ENCODE measurements at regions not wholly inside any gene's neighbourhood (a gene's known extent, or its start where the extent isn't known, plus 50 kb on each side); places are given as distances from the start of the nearest gene placed in this dataset.

DNA sequence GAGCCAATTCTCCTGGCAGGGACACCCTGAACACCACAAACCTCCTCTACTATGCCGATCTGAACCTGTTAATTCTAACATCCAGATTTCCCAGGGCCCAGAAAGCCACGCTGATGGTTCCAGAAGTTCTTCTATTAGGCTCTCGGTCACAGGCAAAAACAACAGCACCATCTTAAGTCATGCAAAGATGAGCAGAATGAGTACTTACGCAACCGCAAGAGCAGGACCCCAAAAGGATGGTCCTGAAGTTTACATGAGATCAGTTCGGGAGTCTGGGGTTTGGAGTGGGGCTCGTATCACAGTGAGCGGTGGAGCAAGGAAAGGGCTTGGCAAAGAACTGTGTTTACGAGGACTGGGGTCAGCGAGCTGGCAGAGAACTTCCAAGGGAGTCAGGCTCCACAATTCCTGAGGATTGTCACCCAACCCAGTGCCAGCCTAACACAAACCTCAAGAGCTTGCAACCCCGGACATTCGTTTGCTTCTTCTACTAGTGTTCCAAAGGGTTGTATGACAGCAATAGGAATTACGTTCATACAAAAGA lies 532.6 kb downstream of the TNS3 start:
- Histone ChIP-seq H3K9me2 (ENCODE audit: insufficient read depth) (no peaks in the 10 kb centered on the region), H3K27me3 (ENCODE audit: insufficient read depth) (no peaks in the 10 kb centered on the region), H4K20me1 (replicated peaks; ENCODE audit: insufficient read depth) (no peaks in the 10 kb centered on the region), H3K27ac (ENCODE audit: low read depth) (no peak overlapping the region), H3F3A (replicated peaks; ENCODE audit: low read depth) (no peaks in the 10 kb centered on the region), H3K79me2 (replicated peaks; ENCODE audit: insufficient read depth) (no peaks in the 10 kb centered on the region), H3K4me2 (no peak overlapping the region), H3K4me3 (no peak overlapping the region), H3K4me1 (ENCODE audit: insufficient read depth) (no peaks in the 10 kb centered on the region), H3K36me3 (ENCODE audit: insufficient read depth) (no peaks in the 10 kb centered on the region), H2AFZ (no peak overlapping the region)
- Mint-ChIP-seq H3K9me3 (peaks cover 4% of the 10 kb centered on the region; the same call in 1 of the 3 replicates), H3K36me3 (ENCODE audit: low read depth) (no peaks in the 10 kb centered on the region; the same call in 1 of the 3 replicates), H3K4me1 (peaks cover 13% of the 10 kb centered on the region; the same call in 2 of the 3 replicates), H3K27me3 (ENCODE audit: insufficient read depth, low read depth, poor library complexity) (peaks cover 1% of the 10 kb centered on the region), H3K4me3 (no peak overlapping the region), H3K27ac (no peak overlapping the region)
- DNase-seq (ENCODE audit: low spot score) (no peak), ATAC-seq (no peak)
- no peak for TF ChIP-seq EZH2 (IDR thresholded peaks at IDR 0.05; ENCODE audit: low read depth, unreplicated experiment)
- TF ChIP-seq, protein P1, sequence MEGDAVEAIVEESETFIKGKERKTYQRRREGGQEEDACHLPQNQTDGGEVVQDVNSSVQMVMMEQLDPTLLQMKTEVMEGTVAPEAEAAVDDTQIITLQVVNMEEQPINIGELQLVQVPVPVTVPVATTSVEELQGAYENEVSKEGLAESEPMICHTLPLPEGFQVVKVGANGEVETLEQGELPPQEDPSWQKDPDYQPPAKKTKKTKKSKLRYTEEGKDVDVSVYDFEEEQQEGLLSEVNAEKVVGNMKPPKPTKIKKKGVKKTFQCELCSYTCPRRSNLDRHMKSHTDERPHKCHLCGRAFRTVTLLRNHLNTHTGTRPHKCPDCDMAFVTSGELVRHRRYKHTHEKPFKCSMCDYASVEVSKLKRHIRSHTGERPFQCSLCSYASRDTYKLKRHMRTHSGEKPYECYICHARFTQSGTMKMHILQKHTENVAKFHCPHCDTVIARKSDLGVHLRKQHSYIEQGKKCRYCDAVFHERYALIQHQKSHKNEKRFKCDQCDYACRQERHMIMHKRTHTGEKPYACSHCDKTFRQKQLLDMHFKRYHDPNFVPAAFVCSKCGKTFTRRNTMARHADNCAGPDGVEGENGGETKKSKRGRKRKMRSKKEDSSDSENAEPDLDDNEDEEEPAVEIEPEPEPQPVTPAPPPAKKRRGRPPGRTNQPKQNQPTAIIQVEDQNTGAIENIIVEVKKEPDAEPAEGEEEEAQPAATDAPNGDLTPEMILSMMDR (conservative IDR thresholded peaks at IDR 0.05; ENCODE audit: low read depth in 2 of 2) = no peak
- TF ChIP-seq, protein P2, sequence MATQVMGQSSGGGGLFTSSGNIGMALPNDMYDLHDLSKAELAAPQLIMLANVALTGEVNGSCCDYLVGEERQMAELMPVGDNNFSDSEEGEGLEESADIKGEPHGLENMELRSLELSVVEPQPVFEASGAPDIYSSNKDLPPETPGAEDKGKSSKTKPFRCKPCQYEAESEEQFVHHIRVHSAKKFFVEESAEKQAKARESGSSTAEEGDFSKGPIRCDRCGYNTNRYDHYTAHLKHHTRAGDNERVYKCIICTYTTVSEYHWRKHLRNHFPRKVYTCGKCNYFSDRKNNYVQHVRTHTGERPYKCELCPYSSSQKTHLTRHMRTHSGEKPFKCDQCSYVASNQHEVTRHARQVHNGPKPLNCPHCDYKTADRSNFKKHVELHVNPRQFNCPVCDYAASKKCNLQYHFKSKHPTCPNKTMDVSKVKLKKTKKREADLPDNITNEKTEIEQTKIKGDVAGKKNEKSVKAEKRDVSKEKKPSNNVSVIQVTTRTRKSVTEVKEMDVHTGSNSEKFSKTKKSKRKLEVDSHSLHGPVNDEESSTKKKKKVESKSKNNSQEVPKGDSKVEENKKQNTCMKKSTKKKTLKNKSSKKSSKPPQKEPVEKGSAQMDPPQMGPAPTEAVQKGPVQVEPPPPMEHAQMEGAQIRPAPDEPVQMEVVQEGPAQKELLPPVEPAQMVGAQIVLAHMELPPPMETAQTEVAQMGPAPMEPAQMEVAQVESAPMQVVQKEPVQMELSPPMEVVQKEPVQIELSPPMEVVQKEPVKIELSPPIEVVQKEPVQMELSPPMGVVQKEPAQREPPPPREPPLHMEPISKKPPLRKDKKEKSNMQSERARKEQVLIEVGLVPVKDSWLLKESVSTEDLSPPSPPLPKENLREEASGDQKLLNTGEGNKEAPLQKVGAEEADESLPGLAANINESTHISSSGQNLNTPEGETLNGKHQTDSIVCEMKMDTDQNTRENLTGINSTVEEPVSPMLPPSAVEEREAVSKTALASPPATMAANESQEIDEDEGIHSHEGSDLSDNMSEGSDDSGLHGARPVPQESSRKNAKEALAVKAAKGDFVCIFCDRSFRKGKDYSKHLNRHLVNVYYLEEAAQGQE (IDR thresholded peaks at IDR 0.05; ENCODE audit: unreplicated experiment) = no peak
- TF ChIP-seq NANOG (IDR thresholded peaks at IDR 0.05; ENCODE audit: borderline replicate concordance) = no peak
- no peak for TF ChIP-seq POLR2AphosphoS5 (IDR thresholded peaks at IDR 0.05; ENCODE audit: low read depth)
- TF ChIP-seq STAT1 (IDR thresholded peaks at IDR 0.05; ENCODE audit: unreplicated experiment) = no peak
- TF ChIP-seq JUNB (IDR thresholded peaks at IDR 0.05; ENCODE audit: unreplicated experiment) = no peak
- no peak for TF ChIP-seq ZNF114 (CRISPR knock-in tag; IDR thresholded peaks at IDR 0.05)
- TF ChIP-seq, protein P3, sequence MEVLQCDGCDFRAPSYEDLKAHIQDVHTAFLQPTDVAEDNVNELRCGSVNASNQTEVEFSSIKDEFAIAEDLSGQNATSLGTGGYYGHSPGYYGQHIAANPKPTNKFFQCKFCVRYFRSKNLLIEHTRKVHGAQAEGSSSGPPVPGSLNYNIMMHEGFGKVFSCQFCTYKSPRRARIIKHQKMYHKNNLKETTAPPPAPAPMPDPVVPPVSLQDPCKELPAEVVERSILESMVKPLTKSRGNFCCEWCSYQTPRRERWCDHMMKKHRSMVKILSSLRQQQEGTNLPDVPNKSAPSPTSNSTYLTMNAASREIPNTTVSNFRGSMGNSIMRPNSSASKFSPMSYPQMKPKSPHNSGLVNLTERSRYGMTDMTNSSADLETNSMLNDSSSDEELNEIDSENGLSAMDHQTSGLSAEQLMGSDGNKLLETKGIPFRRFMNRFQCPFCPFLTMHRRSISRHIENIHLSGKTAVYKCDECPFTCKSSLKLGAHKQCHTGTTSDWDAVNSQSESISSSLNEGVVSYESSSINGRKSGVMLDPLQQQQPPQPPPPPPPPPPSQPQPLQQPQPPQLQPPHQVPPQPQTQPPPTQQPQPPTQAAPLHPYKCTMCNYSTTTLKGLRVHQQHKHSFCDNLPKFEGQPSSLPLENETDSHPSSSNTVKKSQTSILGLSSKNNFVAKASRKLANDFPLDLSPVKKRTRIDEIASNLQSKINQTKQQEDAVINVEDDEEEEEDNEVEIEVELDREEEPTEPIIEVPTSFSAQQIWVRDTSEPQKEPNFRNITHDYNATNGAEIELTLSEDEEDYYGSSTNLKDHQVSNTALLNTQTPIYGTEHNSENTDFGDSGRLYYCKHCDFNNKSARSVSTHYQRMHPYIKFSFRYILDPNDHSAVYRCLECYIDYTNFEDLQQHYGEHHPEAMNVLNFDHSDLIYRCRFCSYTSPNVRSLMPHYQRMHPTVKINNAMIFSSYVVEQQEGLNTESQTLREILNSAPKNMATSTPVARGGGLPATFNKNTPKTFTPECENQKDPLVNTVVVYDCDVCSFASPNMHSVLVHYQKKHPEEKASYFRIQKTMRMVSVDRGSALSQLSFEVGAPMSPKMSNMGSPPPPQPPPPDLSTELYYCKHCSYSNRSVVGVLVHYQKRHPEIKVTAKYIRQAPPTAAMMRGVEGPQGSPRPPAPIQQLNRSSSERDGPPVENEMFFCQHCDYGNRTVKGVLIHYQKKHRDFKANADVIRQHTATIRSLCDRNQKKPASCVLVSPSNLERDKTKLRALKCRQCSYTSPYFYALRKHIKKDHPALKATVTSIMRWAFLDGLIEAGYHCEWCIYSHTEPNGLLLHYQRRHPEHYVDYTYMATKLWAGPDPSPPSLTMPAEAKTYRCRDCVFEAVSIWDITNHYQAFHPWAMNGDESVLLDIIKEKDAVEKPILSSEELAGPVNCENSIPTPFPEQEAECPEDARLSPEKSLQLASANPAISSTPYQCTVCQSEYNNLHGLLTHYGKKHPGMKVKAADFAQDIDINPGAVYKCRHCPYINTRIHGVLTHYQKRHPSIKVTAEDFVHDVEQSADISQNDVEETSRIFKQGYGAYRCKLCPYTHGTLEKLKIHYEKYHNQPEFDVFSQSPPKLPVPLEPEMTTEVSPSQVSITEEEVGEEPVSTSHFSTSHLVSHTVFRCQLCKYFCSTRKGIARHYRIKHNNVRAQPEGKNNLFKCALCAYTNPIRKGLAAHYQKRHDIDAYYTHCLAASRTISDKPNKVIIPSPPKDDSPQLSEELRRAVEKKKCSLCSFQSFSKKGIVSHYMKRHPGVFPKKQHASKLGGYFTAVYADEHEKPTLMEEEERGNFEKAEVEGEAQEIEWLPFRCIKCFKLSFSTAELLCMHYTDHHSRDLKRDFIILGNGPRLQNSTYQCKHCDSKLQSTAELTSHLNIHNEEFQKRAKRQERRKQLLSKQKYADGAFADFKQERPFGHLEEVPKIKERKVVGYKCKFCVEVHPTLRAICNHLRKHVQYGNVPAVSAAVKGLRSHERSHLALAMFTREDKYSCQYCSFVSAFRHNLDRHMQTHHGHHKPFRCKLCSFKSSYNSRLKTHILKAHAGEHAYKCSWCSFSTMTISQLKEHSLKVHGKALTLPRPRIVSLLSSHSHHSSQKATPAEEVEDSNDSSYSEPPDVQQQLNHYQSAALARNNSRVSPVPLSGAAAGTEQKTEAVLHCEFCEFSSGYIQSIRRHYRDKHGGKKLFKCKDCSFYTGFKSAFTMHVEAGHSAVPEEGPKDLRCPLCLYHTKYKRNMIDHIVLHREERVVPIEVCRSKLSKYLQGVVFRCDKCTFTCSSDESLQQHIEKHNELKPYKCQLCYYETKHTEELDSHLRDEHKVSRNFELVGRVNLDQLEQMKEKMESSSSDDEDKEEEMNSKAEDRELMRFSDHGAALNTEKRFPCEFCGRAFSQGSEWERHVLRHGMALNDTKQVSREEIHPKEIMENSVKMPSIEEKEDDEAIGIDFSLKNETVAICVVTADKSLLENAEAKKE (CRISPR knock-in tag; IDR thresholded peaks at IDR 0.05) = no peak
- no peak for TF ChIP-seq ZNF331 (CRISPR knock-in tag; IDR thresholded peaks at IDR 0.05; ENCODE audit: low read depth)
- TF ChIP-seq, protein P4, sequence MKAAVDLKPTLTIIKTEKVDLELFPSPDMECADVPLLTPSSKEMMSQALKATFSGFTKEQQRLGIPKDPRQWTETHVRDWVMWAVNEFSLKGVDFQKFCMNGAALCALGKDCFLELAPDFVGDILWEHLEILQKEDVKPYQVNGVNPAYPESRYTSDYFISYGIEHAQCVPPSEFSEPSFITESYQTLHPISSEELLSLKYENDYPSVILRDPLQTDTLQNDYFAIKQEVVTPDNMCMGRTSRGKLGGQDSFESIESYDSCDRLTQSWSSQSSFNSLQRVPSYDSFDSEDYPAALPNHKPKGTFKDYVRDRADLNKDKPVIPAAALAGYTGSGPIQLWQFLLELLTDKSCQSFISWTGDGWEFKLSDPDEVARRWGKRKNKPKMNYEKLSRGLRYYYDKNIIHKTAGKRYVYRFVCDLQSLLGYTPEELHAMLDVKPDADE (IDR thresholded peaks at IDR 0.05) = no peak
- TF ChIP-seq EZH2phosphoT487 (IDR thresholded peaks at IDR 0.05; ENCODE audit: unreplicated experiment) = no peak
- TF ChIP-seq CREB1 (CRISPR knock-in tag; IDR thresholded peaks at IDR 0.05; ENCODE audit: low read depth) = no peak
